B cell (primary cell): ENCODE measurements at regions not wholly inside any gene's neighbourhood (a gene's known extent, or its start where the extent isn't known, plus 50 kb on each side); places are given as distances from the start of the nearest gene placed in this dataset.
"Not testable (repeated sequence)": the region's sequence is repeated elsewhere in the genome, so short reads cannot be mapped to it uniquely, and the experiment has no call there.

ENCODE experiments used
- ATAC-seq: fragments of 200-7000 bp; cut with Tn5 transposase; one replicate; pipeline ENCODE4 v1.10.0; 2021; ENCODE audit warnings: low read depth, mild to moderate bottlenecking, moderate number of reproducible peaks, moderate library complexity
- CTCF ChIA-PET: fragments of 350-600 bp; sonication (Branson Sonifier 250); formaldehyde crosslinking; loops from one replicate; lab custom pipeline; 2021; ENCODE audit warnings: antibody characterized with exemption, inconsistent platforms; lab: Charles Lee
- POLR2A ChIA-PET: fragments of 350-600 bp; sonication (Branson Sonifier 250); formaldehyde crosslinking; loops from one replicate; lab custom pipeline; 2021; ENCODE audit warnings: antibody characterized with exemption; lab: Charles Lee
- DNase-seq: peaks from one replicate; pipeline ENCODE4 v3.0.0; 2013
- H2AFZ ChIP-seq: 2 replicates; pipeline ENCODE4 v1.6.1; 2012; ENCODE audit warnings: mild to moderate bottlenecking, low read depth, low read length; ENCODE audit not compliant: insufficient read depth, poor library complexity, severe bottlenecking
- H3K27ac ChIP-seq, 2 donors: 1 replicate in 1 of 2; 2 replicates in 1 of 2; pipeline ENCODE4 v1.5.1; 2012 to 2013; ENCODE audit warnings: low read length in 2 of 2, mild to moderate bottlenecking in 2 of 2, moderate library complexity in 1 of 2
- H3K27me3 ChIP-seq, 4 experiments: fragments of 200-600 bp in 1 of 4; sonication (generic) in 1 of 4; replicated peaks in 1 of 4; 1 replicate in 2 of 4; 2 replicates in 2 of 4; pipeline versions ENCODE4 v1.6.1 to v1.7.0; 2013 to 2016; ENCODE audit warnings: low read length in 3 of 4, mild to moderate bottlenecking in 2 of 4, mixed read lengths in 1 of 4, moderate library complexity in 1 of 4; ENCODE audit not compliant: insufficient read depth in 4 of 4, control insufficient read depth in 3 of 4; ENCODE audit errors: control extremely low read depth in 1 of 4
- H3K36me3 ChIP-seq, 2 experiments: replicated peaks in 1 of 2; 1 replicate in 1 of 2; 2 replicates in 1 of 2; pipeline versions ENCODE4 v1.6.1 to v1.7.1; 2013; ENCODE audit warnings: low read length in 1 of 2; ENCODE audit not compliant: insufficient read depth in 2 of 2, control insufficient read depth in 1 of 2; ENCODE audit errors: control extremely low read depth in 1 of 2, extremely low read depth in 1 of 2
- H3K4me1 ChIP-seq, 2 donors: fragments of 200-600 bp in 1 of 2; sonication (generic) in 1 of 2; 1 replicate in 1 of 2; 2 replicates in 1 of 2; pipeline versions ENCODE4 v1.5.1 to v1.6.1; 2013 to 2017; ENCODE audit warnings: low read length in 2 of 2; ENCODE audit not compliant: control insufficient read depth in 2 of 2, insufficient read depth in 2 of 2
- H3K4me2 ChIP-seq: replicated peaks from 2 replicates; pipeline ENCODE3; 2012; ENCODE audit warnings: mild to moderate bottlenecking, low read depth, low read length; ENCODE audit not compliant: poor library complexity, severe bottlenecking
- H3K4me3 ChIP-seq, 5 experiments: fragments of 200-600 bp in 1 of 5; sonication (generic) in 1 of 5; 1 replicate in 3 of 5; 2 replicates in 2 of 5; pipeline versions ENCODE4 v1.5.1 to v1.7.0; 2011 to 2016; ENCODE audit warnings: low read length in 4 of 5, mild to moderate bottlenecking in 4 of 5, low read depth in 2 of 5, control low read depth in 1 of 5, moderate library complexity in 1 of 5; ENCODE audit not compliant: insufficient read depth in 1 of 5; ENCODE audit errors: control extremely low read depth in 1 of 5, extremely low read depth in 1 of 5
- H3K79me2 ChIP-seq: fragments of 200-600 bp; sonication (generic); one replicate; pipeline ENCODE4 v1.6.0; 2016; ENCODE audit warnings: low read length; ENCODE audit not compliant: control insufficient read depth, insufficient read depth
- H3K9ac ChIP-seq: fragments of 200-600 bp; sonication (generic); 2 replicates; pipeline ENCODE4 v1.6.1; 2017; ENCODE audit warnings: mild to moderate bottlenecking, low read length, moderate library complexity
- H3K9me3 ChIP-seq, 3 donors: one replicate each; pipeline versions ENCODE4 v1.6.1 to v1.7.1; 2013; ENCODE audit warnings: low read length in 2 of 3; ENCODE audit not compliant: control insufficient read depth in 2 of 3, insufficient read depth in 1 of 3; ENCODE audit errors: control extremely low read depth in 1 of 3
- H4K20me1 ChIP-seq: 2 replicates; pipeline ENCODE4 v1.6.0; 2012; ENCODE audit warnings: mild to moderate bottlenecking, low read length; ENCODE audit not compliant: insufficient read depth, control insufficient read depth, poor library complexity, severe bottlenecking
- H3K27ac Mint-ChIP-seq: one replicate; pipeline ENCODE4 v1.8.0; 2021; ENCODE audit warnings: mixed read lengths
- H3K27me3 Mint-ChIP-seq: one replicate; pipeline ENCODE4 v1.8.0; 2021; ENCODE audit warnings: mixed read lengths
- H3K4me1 Mint-ChIP-seq: one replicate; pipeline ENCODE4 v1.8.0; 2021; ENCODE audit warnings: mixed read lengths
- H3K4me3 Mint-ChIP-seq: one replicate; pipeline ENCODE4 v1.8.0; 2021; ENCODE audit warnings: mixed read lengths
- H3K9me3 Mint-ChIP-seq: one replicate; pipeline ENCODE4 v1.8.0; 2022; ENCODE audit warnings: mixed read lengths; ENCODE audit not compliant: insufficient read depth
- EZH2 ChIP-seq: IDR thresholded peaks from 2 replicates; pipeline ENCODE4 v1.6.1; 2012; ENCODE audit warnings: borderline replicate concordance, low read depth, mild to moderate bottlenecking, moderate library complexity, low read length; ENCODE audit not compliant: insufficient read depth, poor library complexity, severe bottlenecking
- WGBS: methylation state at CpG from one replicate; pipeline ENCODE4 v1.1.5; 2013; ENCODE audit warnings: missing lambda C conversion rate; ENCODE audit not compliant: insufficient coverage; 5-methylcytosine and 5-hydroxymethylcytosine counted together
- intact Hi-C: fragments of 100-400 bp; cut with micrococcal nuclease; formaldehyde crosslinking; loops from one replicate; pipeline ENCODE4 v1.10.0; 2022
- TF ChIP-seq, protein P1 (sequence below): fragments of 200-600 bp; IDR thresholded peaks from one replicate; pipeline ENCODE4 v1.8.0; 2022; ENCODE audit warnings: antibody characterized with exemption, mild to moderate bottlenecking

DNA sequence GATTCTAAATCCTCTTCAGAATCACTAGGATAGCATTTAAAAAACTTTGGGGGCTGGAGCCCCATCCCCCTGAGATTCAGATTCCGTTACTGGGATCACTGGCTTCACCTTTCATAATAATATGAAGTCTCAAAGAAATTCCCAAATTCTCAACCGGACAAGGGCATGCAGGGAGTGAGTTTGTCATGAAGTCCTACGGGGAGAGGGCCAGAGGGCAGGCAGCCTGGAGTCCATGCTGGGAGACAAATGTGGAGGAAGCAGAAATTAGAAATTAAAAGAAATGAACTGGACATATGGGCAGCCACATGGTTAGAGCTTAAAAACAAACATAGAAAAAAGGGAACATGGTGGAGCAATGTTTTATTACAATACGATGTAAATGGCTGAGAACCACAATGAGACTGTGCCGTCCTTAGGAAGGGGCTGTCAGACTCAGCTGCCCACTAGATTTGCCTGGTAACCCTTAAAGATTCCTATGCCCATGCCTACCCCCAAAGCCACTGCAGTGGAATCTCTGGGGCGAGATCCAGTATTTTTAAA lies 142.6 kb downstream of the CEBPB start:
- 76% methylated on average over 4 of the region's 6 CpGs for WGBS
- Histone ChIP-seq H3K4me1 (peaks cover 3% of the 10 kb centered on the region in 2 donors), H2AFZ (no peak overlapping the region), H3K4me3 (no peak overlapping the region), H3K27ac (no peak overlapping the region), H3K36me3 (no peaks in the 10 kb centered on the region), H3K79me2 (no peaks in the 10 kb centered on the region), H3K4me2 (no peak overlapping the region), H3K9ac (no peak overlapping the region), H3K9me3 (peaks cover 0 to 5% (median 0%) of the 10 kb centered on the region in 3 donors), H4K20me1 (no peaks in the 10 kb centered on the region), H3K27me3 (peaks cover 0 to 18% (median 9%) of the 10 kb centered on the region in 4 experiments)
- TF ChIP-seq, protein P1, sequence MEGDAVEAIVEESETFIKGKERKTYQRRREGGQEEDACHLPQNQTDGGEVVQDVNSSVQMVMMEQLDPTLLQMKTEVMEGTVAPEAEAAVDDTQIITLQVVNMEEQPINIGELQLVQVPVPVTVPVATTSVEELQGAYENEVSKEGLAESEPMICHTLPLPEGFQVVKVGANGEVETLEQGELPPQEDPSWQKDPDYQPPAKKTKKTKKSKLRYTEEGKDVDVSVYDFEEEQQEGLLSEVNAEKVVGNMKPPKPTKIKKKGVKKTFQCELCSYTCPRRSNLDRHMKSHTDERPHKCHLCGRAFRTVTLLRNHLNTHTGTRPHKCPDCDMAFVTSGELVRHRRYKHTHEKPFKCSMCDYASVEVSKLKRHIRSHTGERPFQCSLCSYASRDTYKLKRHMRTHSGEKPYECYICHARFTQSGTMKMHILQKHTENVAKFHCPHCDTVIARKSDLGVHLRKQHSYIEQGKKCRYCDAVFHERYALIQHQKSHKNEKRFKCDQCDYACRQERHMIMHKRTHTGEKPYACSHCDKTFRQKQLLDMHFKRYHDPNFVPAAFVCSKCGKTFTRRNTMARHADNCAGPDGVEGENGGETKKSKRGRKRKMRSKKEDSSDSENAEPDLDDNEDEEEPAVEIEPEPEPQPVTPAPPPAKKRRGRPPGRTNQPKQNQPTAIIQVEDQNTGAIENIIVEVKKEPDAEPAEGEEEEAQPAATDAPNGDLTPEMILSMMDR = no peak
- no peak for TF ChIP-seq EZH2
- no peak overlapping the region for H3K27ac Mint-ChIP-seq
- DNase-seq (no peak), ATAC-seq (no peak)
- intact Hi-C loops = no loop called here
- ChIA-PET POLR2A (no interaction called here), CTCF (no interaction called here)
- no peak overlapping the region for H3K4me3 Mint-ChIP-seq
- H3K27me3 Mint-ChIP-seq = peaks cover 23% of the 10 kb centered on the region
- peaks cover 2% of the 10 kb centered on the region for H3K4me1 Mint-ChIP-seq
- H3K9me3 Mint-ChIP-seq = peaks cover 1% of the 10 kb centered on the region

GRCh38 chr20:50333812-50334211 lies 143.2 kb downstream of the CEBPB start:
- no peak for TF ChIP-seq EZH2
- TF ChIP-seq, protein P1 = no peak
- no peaks in the 10 kb centered on the region for H3K36me3 ChIP-seq
- no peak overlapping the region for H3K4me2 ChIP-seq
- H3K9me3 Mint-ChIP-seq = no peaks in the 10 kb centered on the region
- H3K4me3 Mint-ChIP-seq = no peak overlapping the region
- intact Hi-C loops = no loop called here
- peaks cover 9% of the 10 kb centered on the region in 2 donors for H3K4me1 ChIP-seq
- H3K27ac Mint-ChIP-seq = no peak overlapping the region
- peaks cover 8% of the 10 kb centered on the region for H3K4me1 Mint-ChIP-seq
- DNase-seq (no peak), ATAC-seq (no peak)
- peaks cover 0 to 18% (median 6%) of the 10 kb centered on the region in 4 experiments for H3K27me3 ChIP-seq
- H2AFZ ChIP-seq = no peak overlapping the region
- H3K9ac ChIP-seq = no peak overlapping the region
- no peaks in the 10 kb centered on the region for H3K9me3 ChIP-seq
- ChIA-PET CTCF (no interaction called here), POLR2A (no interaction called here)
- H3K4me3 ChIP-seq = no peak overlapping the region
- H3K27me3 Mint-ChIP-seq = peaks cover 23% of the 10 kb centered on the region
- 88% methylated on average over 3 of the region's 8 CpGs for WGBS
- H3K79me2 ChIP-seq = no peaks in the 10 kb centered on the region
- no peak overlapping the region for H3K27ac ChIP-seq
- H4K20me1 ChIP-seq = no peaks in the 10 kb centered on the region

GRCh38 chr20:50334512-50334911 lies 143.9 kb downstream of the CEBPB start:
- H3K36me3 ChIP-seq, H3K79me2 ChIP-seq, H3K27ac Mint-ChIP-seq, H3K9me3 Mint-ChIP-seq, H3K9ac ChIP-seq, CTCF ChIA-PET, H3K4me3 ChIP-seq, DNase-seq, H3K4me3 Mint-ChIP-seq, POLR2A ChIA-PET, ATAC-seq, intact Hi-C loops, H3K27ac ChIP-seq, H3K9me3 ChIP-seq, H3K4me2 ChIP-seq, H2AFZ ChIP-seq, H4K20me1 ChIP-seq: not testable (repeated sequence)
- WGBS = 100% methylated on average over 1 of the region's 6 CpGs
- H3K4me1 Mint-ChIP-seq = peaks cover 15% of the 10 kb centered on the region
- H3K4me1 ChIP-seq = peaks cover 16% of the 10 kb centered on the region in 2 donors
- peaks cover 0 to 18% (median 6%) of the 10 kb centered on the region in 4 experiments for H3K27me3 ChIP-seq
- H3K27me3 Mint-ChIP-seq = peaks cover 19% of the 10 kb centered on the region
